ENCODE measurements at regions not wholly inside any gene's neighbourhood (a gene's known extent, or its start where the extent isn't known, plus 50 kb on each side); places are given as distances from the start of the nearest gene placed in this dataset.

- no peaks in the 10 kb centered on the region for H3K36me3 ChIP-seq (replicated peaks; ENCODE audit: control insufficient read depth, insufficient read depth, low read length)
- no peaks in the 10 kb centered on the region for H3K27me3 ChIP-seq (ENCODE audit: control insufficient read depth, insufficient read depth, low read length)
- no peak overlapping the region for H3K4me3 ChIP-seq (ENCODE audit: insufficient read depth, low read depth, low read length)
- no peak for DNase-seq
Measured at GRCh38 chr12:46445551-46446235, 73.1 kb upstream of the SLC38A2 start.

GRCh38 chr12:46445093-46445492, 72.5 kb upstream of the SLC38A2 start:
- no peaks in the 10 kb centered on the region for H3K36me3 ChIP-seq (replicated peaks; ENCODE audit: control insufficient read depth, insufficient read depth, low read length)
- no peaks in the 10 kb centered on the region for H3K27me3 ChIP-seq (ENCODE audit: control insufficient read depth, insufficient read depth, low read length)
- no peak overlapping the region for H3K4me3 ChIP-seq (ENCODE audit: insufficient read depth, low read depth, low read length)
- DNase-seq: no peak

DNA sequence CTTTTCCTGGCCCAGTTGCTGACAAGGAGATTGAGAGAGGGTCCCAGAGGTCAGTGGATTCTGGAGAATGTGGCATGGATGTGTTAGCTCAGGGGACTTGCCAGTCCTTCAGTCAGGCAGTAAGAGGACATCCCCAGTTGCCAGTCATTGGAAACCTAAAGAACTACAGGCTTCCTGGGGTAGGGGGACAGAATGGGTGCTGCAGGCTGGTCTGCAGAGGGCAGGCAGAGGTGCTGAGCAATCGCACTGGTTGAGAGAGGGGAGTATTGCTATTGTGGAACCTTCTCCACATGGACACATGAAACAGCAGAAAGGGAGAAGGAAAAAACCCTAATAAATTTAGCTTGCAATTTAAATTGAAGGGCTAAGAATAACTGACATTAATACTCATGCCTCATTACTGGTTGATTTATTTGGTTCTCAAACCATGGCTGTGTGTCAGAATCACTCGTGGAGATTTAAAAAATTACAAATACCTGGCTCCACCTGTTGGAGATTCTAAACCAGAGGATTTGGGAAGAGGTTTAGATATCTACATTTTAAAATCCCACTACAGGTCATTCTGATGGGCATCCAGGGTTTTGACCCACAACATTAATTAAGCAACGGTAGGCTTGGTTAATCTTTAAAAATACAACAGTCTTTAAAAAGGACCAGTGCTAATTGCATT, 71.2 kb upstream of the SLC38A2 start:
- Histone ChIP-seq H3K4me3 (ENCODE audit: insufficient read depth, low read depth, low read length) (no peak overlapping the region), H3K36me3 (replicated peaks; ENCODE audit: control insufficient read depth, insufficient read depth, low read length) (no peaks in the 10 kb centered on the region), H3K27me3 (ENCODE audit: control insufficient read depth, insufficient read depth, low read length) (no peaks in the 10 kb centered on the region)
- DNase-seq: no peak

DNA sequence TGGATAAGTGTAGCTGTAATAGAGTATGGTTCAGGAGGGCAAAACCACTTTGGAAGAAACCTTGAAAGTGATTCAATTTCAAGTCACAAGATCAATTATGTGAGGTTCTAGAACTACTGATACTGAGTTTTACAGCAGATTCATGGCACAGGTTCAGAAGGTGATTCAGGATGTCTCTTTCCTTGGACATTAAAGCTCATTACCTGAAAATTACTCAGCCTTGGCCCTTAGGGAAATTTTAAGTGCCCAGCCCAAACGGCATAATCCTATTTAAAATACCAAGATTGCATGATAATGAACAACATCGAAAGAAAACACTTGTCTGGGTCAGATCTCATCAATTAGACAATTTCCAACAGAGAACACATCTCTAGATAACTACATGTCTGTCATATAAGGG, 70.2 kb upstream of the SLC38A2 start:
- Histone ChIP-seq H3K4me3 (ENCODE audit: insufficient read depth, low read depth, low read length) (no peak overlapping the region), H3K27me3 (ENCODE audit: control insufficient read depth, insufficient read depth, low read length) (no peaks in the 10 kb centered on the region), H3K36me3 (replicated peaks; ENCODE audit: control insufficient read depth, insufficient read depth, low read length) (no peaks in the 10 kb centered on the region)
- no peak for DNase-seq

- no peak for DNase-seq
- H3K27me3 ChIP-seq (ENCODE audit: control insufficient read depth, insufficient read depth, low read length): no peaks in the 10 kb centered on the region
- H3K36me3 ChIP-seq (replicated peaks; ENCODE audit: control insufficient read depth, insufficient read depth, low read length): no peaks in the 10 kb centered on the region
- no peak overlapping the region for H3K4me3 ChIP-seq (ENCODE audit: insufficient read depth, low read depth, low read length)
Measured at GRCh38 chr12:46442239-46442638, 69.7 kb upstream of the SLC38A2 start.

- H3K27me3 ChIP-seq (ENCODE audit: control insufficient read depth, insufficient read depth, low read length): no peaks in the 10 kb centered on the region
- DNase-seq: no peak
- H3K4me3 ChIP-seq (ENCODE audit: insufficient read depth, low read depth, low read length): no peak overlapping the region
- no peaks in the 10 kb centered on the region for H3K36me3 ChIP-seq (replicated peaks; ENCODE audit: control insufficient read depth, insufficient read depth, low read length)
Measured at GRCh38 chr12:46439793-46440511, 67.4 kb upstream of the SLC38A2 start.

GRCh38 chr12:46438719-46439319, 66.2 kb upstream of the SLC38A2 start:
- H3K4me3 ChIP-seq (ENCODE audit: insufficient read depth, low read depth, low read length): no peak overlapping the region
- no peak for DNase-seq
- no peaks in the 10 kb centered on the region for H3K27me3 ChIP-seq (ENCODE audit: control insufficient read depth, insufficient read depth, low read length)
- no peaks in the 10 kb centered on the region for H3K36me3 ChIP-seq (replicated peaks; ENCODE audit: control insufficient read depth, insufficient read depth, low read length)

GRCh38 chr12:46438256-46438655, 65.7 kb upstream of the SLC38A2 start:
- DNase-seq: no peak
- H3K27me3 ChIP-seq (ENCODE audit: control insufficient read depth, insufficient read depth, low read length): no peaks in the 10 kb centered on the region
- no peak overlapping the region for H3K4me3 ChIP-seq (ENCODE audit: insufficient read depth, low read depth, low read length)

GRCh38 chr12:46437469-46437868, 64.9 kb upstream of the SLC38A2 start:
- DNase-seq: no peak
- Histone ChIP-seq H3K27me3 (ENCODE audit: control insufficient read depth, insufficient read depth, low read length) (no peaks in the 10 kb centered on the region), H3K4me3 (ENCODE audit: insufficient read depth, low read depth, low read length) (no peak overlapping the region), H3K36me3 (replicated peaks; ENCODE audit: control insufficient read depth, insufficient read depth, low read length) (no peaks in the 10 kb centered on the region)

More at GRCh38 chr12:46438256-46438655, 65.7 kb upstream of the SLC38A2 start:
- no peaks in the 10 kb centered on the region for H3K36me3 ChIP-seq (replicated peaks; ENCODE audit: control insufficient read depth, insufficient read depth, low read length)

DNA sequence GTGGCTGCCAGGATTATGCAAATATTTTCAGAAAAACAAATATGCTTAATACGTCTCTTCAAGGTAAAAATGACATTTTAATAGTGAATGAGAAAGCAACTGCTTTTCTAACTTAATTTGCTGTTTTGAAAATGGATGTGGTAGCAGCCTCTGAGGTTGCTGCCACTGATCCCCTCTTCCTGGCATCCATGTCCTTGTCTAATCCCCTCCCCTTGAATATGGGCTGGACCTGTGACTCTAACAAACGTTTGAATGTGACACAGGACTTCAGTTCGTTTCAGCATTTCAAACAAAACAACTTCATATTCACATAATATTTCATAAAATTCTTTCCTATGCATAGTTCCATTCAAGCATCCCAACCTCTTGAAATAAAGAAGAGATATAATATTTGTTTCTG, 64.2 kb upstream of the SLC38A2 start:
- Histone ChIP-seq H3K27me3 (ENCODE audit: control insufficient read depth, insufficient read depth, low read length) (no peaks in the 10 kb centered on the region), H3K4me3 (ENCODE audit: insufficient read depth, low read depth, low read length) (no peak overlapping the region), H3K36me3 (replicated peaks; ENCODE audit: control insufficient read depth, insufficient read depth, low read length) (no peaks in the 10 kb centered on the region)
- no peak for DNase-seq

DNA sequence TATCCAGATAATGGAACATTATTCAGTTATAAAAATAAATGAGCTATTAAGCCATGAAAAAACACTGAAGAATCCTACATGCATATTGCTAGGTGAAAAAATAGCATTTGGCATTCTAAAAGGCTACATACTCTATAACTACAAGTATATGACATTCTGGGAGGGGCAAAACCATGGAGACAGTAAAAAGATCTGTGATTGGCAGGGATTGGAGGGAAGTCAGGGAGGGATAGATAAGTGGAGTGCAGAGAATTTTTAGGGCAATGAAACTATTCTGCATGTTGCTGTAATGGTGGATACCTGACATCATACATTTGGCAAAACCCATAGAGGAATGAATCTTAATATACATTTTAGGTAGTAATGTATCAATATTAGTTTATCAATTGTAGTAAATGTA, 63.1 kb upstream of the SLC38A2 start:
- H3K4me3 ChIP-seq (ENCODE audit: insufficient read depth, low read depth, low read length): no peak overlapping the region
- H3K27me3 ChIP-seq (ENCODE audit: control insufficient read depth, insufficient read depth, low read length): no peaks in the 10 kb centered on the region
- DNase-seq: no peak
- H3K36me3 ChIP-seq (replicated peaks; ENCODE audit: control insufficient read depth, insufficient read depth, low read length): no peaks in the 10 kb centered on the region

GRCh38 chr12:46435029-46435428, 62.5 kb upstream of the SLC38A2 start:
- DNase-seq: no peak
- Histone ChIP-seq H3K27me3 (ENCODE audit: control insufficient read depth, insufficient read depth, low read length) (no peaks in the 10 kb centered on the region), H3K4me3 (ENCODE audit: insufficient read depth, low read depth, low read length) (no peak overlapping the region), H3K36me3 (replicated peaks; ENCODE audit: control insufficient read depth, insufficient read depth, low read length) (no peaks in the 10 kb centered on the region)

DNA sequence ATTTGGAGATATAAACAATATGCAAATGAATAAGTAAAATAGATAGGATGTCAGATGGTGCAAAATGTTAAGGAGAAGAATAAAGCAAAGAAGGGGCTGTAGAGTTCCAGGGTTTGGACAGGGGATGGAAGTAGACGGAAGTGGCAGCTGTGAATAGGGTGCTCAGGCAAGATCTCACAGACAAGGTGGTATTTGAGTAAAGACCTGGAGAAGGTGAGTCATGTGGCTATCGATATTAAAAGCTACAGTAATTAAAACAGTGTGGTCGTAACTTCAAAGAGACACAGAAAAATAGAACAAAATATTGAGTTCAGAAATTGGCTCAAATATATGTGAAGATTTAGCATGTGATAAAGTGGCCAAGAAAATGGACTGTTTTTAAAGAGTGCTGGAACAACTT, 61.3 kb upstream of the SLC38A2 start:
- Histone ChIP-seq H3K36me3 (replicated peaks; ENCODE audit: control insufficient read depth, insufficient read depth, low read length) (no peaks in the 10 kb centered on the region), H3K4me3 (ENCODE audit: insufficient read depth, low read depth, low read length) (no peak overlapping the region), H3K27me3 (ENCODE audit: control insufficient read depth, insufficient read depth, low read length) (no peaks in the 10 kb centered on the region)
- DNase-seq: no peak

GRCh38 chr12:46432325-46432724, 59.8 kb upstream of the SLC38A2 start:
- no peaks in the 10 kb centered on the region for H3K36me3 ChIP-seq (replicated peaks; ENCODE audit: control insufficient read depth, insufficient read depth, low read length)
- no peak for DNase-seq
- no peak overlapping the region for H3K4me3 ChIP-seq (ENCODE audit: insufficient read depth, low read depth, low read length)
- H3K27me3 ChIP-seq (ENCODE audit: control insufficient read depth, insufficient read depth, low read length): no peaks in the 10 kb centered on the region

Data from H7 (cell line).